GM12872 (cell line): ENCODE measurements at regions not wholly inside any gene's neighbourhood (a gene's known extent, or its start where the extent isn't known, plus 50 kb on each side); places are given as distances from the start of the nearest gene placed in this dataset.

Experiments used
- CTCF ChIP-seq: IDR thresholded peaks from 3 replicates; pipeline ENCODE4 v1.5.1; 2011; ENCODE audit warnings: low read depth, mild to moderate bottlenecking, low read length, moderate library complexity; ENCODE audit not compliant: insufficient read depth

GRCh38 chr21:35578831-35579471 is 481.4 kb downstream of the SETD4 start:
- no peak for TF ChIP-seq CTCF

- TF ChIP-seq CTCF = no peak
Observed at GRCh38 chr21:35578347-35578782, 482.0 kb downstream of the SETD4 start.

- no peak for TF ChIP-seq CTCF
Observed at GRCh38 chr21:35575280-35575915, 484.9 kb downstream of the SETD4 start.

- no peak for TF ChIP-seq CTCF
Observed at GRCh38 chr21:35573472-35574374, 486.6 kb downstream of the SETD4 start.

- no peak for TF ChIP-seq CTCF
Observed at GRCh38 chr21:35571910-35572309, 488.4 kb downstream of the SETD4 start.

- TF ChIP-seq CTCF = no peak
Observed at GRCh38 chr21:35568643-35569042, 491.7 kb downstream of the SETD4 start.

GRCh38 chr21:35566874-35567273 is 493.5 kb downstream of the SETD4 start:
- no peak for TF ChIP-seq CTCF
